ENCODE measurements at regions not wholly inside any gene's neighbourhood (a gene's known extent, or its start where the extent isn't known, plus 50 kb on each side); places are given as distances from the start of the nearest gene placed in this dataset.

GRCh38 chr6:135699705-135700104, 151.8 kb upstream of the PDE7B start:
- TF ChIP-seq CTCF (IDR thresholded peaks at IDR 0.05) (no peak), POLR2A (IDR thresholded peaks at IDR 0.05) (no peak), POLR2AphosphoS5 (IDR thresholded peaks at IDR 0.05) (no peak)

Measured in breast epithelium (tissue), 3 donors.